ENCODE measurements at regions not wholly inside any gene's neighbourhood (a gene's known extent, or its start where the extent isn't known, plus 50 kb on each side); places are given as distances from the start of the nearest gene placed in this dataset.

GRCh38 chr7:41878309-41879295, 175.7 kb upstream of the INHBA start:
- TF ChIP-seq CTCF (conservative IDR thresholded peaks at IDR 0.05; ENCODE audit: low read depth, low read length) = no peak
- no peak for DNase-seq (ENCODE audit: low read depth)
- H3K4me3 ChIP-seq (ENCODE audit: low read length) = no peak overlapping the region

GRCh38 chr7:41877118-41877517, 174.2 kb upstream of the INHBA start:
- no peak for TF ChIP-seq CTCF (conservative IDR thresholded peaks at IDR 0.05; ENCODE audit: low read depth, low read length)
- H3K4me3 ChIP-seq (ENCODE audit: low read length) = no peak overlapping the region
- DNase-seq (ENCODE audit: low read depth) = no peak

- TF ChIP-seq CTCF (conservative IDR thresholded peaks at IDR 0.05; ENCODE audit: low read depth, low read length) = no peak
- DNase-seq (ENCODE audit: low read depth) = no peak
- H3K4me3 ChIP-seq (ENCODE audit: low read length) = no peak overlapping the region
Observed at GRCh38 chr7:41875513-41875912, 172.6 kb upstream of the INHBA start.

- TF ChIP-seq CTCF (conservative IDR thresholded peaks at IDR 0.05; ENCODE audit: low read depth, low read length) = no peak
- H3K4me3 ChIP-seq (ENCODE audit: low read length) = no peak overlapping the region
- no peak for DNase-seq (ENCODE audit: low read depth)
Observed at GRCh38 chr7:41874201-41874785, 171.4 kb upstream of the INHBA start.

GRCh38 chr7:41873741-41874140, 170.9 kb upstream of the INHBA start:
- TF ChIP-seq CTCF (conservative IDR thresholded peaks at IDR 0.05; ENCODE audit: low read depth, low read length) = no peak
- DNase-seq (ENCODE audit: low read depth) = no peak
- H3K4me3 ChIP-seq (ENCODE audit: low read length) = no peak overlapping the region

- H3K4me3 ChIP-seq (ENCODE audit: low read length) = no peak overlapping the region
- no peak for DNase-seq (ENCODE audit: low read depth)
- no peak for TF ChIP-seq CTCF (conservative IDR thresholded peaks at IDR 0.05; ENCODE audit: low read depth, low read length)
Observed at GRCh38 chr7:41872966-41873365, 170.1 kb upstream of the INHBA start.
